GM12878 (cell line): ENCODE measurements at regions not wholly inside any gene's neighbourhood (a gene's known extent, or its start where the extent isn't known, plus 50 kb on each side); places are given as distances from the start of the nearest gene placed in this dataset.

Experiments
- ATAC-seq: fragments of 200-7000 bp; cut with Tn5 transposase; 3 replicates; pipeline ENCODE4 v1.9.1; 2020; ENCODE audit warnings: mild to moderate bottlenecking, moderate library complexity
- BruUV-seq: library from RNA; stranded (reverse); fragments of 400-500 nt; replicated peaks from 2 replicates; lab custom pipeline; 2021; lab: Mats Ljungman, UMichigan
- CTCF ChIA-PET: fragments of 300-600 bp; sonication (Branson Sonifier 250); formaldehyde crosslinking; extraction: SDS; loops from one replicate; lab custom pipeline; 2021; ENCODE audit warnings: inconsistent platforms; lab: Yijun Ruan, JAX
- POLR2A ChIA-PET: fragments of 350-600 bp; formaldehyde crosslinking; extraction: SDS; loops from one replicate; lab custom pipeline; 2021; ENCODE audit warnings: inconsistent platforms; lab: Charles Lee
- RAD21 ChIA-PET: fragments of 300-600 bp; sonication (Branson Sonifier 250); formaldehyde crosslinking; loops from one replicate; lab custom pipeline; 2023; ENCODE audit warnings: antibody characterized with exemption; ENCODE audit not compliant: unreplicated experiment; lab: Charles Lee
- SMC1A ChIA-PET: fragments of 300-600 bp; sonication (Branson Sonifier 250); formaldehyde crosslinking; loops from one replicate; lab custom pipeline; 2023; ENCODE audit not compliant: unreplicated experiment, uncharacterized antibody; lab: Charles Lee
- DNase-seq: peaks from one replicate; pipeline ENCODE4 v3.0.0-alpha.2; 2011; ENCODE audit warnings: low read depth, low spot score
- FAIRE-seq: peaks from 3 replicates; lab custom pipeline; 2011; peaks lifted over from hg19 to GRCh38; lab: Jason Lieb, UNC
- H2AFZ ChIP-seq: 2 replicates; pipeline ENCODE4 v1.6.0; 2011; ENCODE audit warnings: low read depth, low read length, control low read depth; ENCODE audit not compliant: control insufficient read depth
- H3K27ac ChIP-seq: 2 replicates; pipeline ENCODE4 v1.5.1; 2011; ENCODE audit warnings: control low read depth; ENCODE audit not compliant: control insufficient read depth, insufficient read depth
- H3K27me3 ChIP-seq, 2 experiments: replicated peaks in 1 of 2; 2 replicates each; pipeline versions ENCODE4 v1.6.0 to v1.6.1; 2011; ENCODE audit warnings: low read length in 1 of 2; ENCODE audit not compliant: control insufficient read depth in 2 of 2, insufficient read depth in 2 of 2
- H3K36me3 ChIP-seq, 2 experiments: 2 replicates each; pipeline ENCODE4 v1.5.1; 2011; ENCODE audit warnings: low read length in 1 of 2; ENCODE audit not compliant: control insufficient read depth in 2 of 2, insufficient read depth in 2 of 2
- H3K4me1 ChIP-seq: 2 replicates; pipeline ENCODE4 v1.6.1; 2011; ENCODE audit warnings: mild to moderate bottlenecking, low read length, moderate library complexity, mixed read lengths; ENCODE audit not compliant: control insufficient read depth, insufficient read depth
- H3K4me2 ChIP-seq: 2 replicates; pipeline ENCODE4 v1.6.0; 2011; ENCODE audit warnings: control low read depth; ENCODE audit not compliant: control insufficient read depth, insufficient read depth
- H3K4me3 ChIP-seq: fragments of 200-600 bp; sonication (generic); 2 replicates; pipeline ENCODE4 v1.5.1; 2016
- H3K79me2 ChIP-seq: 2 replicates; pipeline ENCODE4 v1.6.0; 2011; ENCODE audit warnings: low read length; ENCODE audit not compliant: control insufficient read depth, insufficient read depth
- H3K9ac ChIP-seq: 2 replicates; pipeline ENCODE4 v1.8.0; 2011; ENCODE audit warnings: low read length, control low read depth, mixed read lengths; ENCODE audit not compliant: control insufficient read depth, insufficient read depth
- H3K9me3 ChIP-seq: replicated peaks from 3 replicates; pipeline ENCODE4 v1.5.1; 2011; ENCODE audit warnings: mild to moderate bottlenecking, low read length; ENCODE audit not compliant: control insufficient read depth, insufficient read depth
- H4K20me1 ChIP-seq: 2 replicates; pipeline ENCODE4 v1.6.0; 2011; ENCODE audit not compliant: control insufficient read depth, insufficient read depth
- BACH1 ChIP-seq: fragments of 450-650 bp; IDR thresholded peaks from 2 replicates; pipeline ENCODE4 v1.6.1; 2017; ENCODE audit warnings: mild to moderate bottlenecking, borderline replicate concordance
- BMI1 ChIP-seq: fragments of 450-650 bp; IDR thresholded peaks from 2 replicates; pipeline ENCODE4 v1.6.1; 2016; ENCODE audit warnings: mild to moderate bottlenecking, moderate library complexity, borderline replicate concordance
- ELK1 ChIP-seq: IDR thresholded peaks from 2 replicates; pipeline ENCODE4 v1.6.1; 2012; ENCODE audit warnings: low read depth, low read length, improper control_type of control experiment
- KAT2A ChIP-seq: conservative IDR thresholded peaks from 2 replicates; pipeline ENCODE4 v1.6.1; 2011; ENCODE audit warnings: low read depth, low read length; ENCODE audit not compliant: control insufficient read depth
- NFYB ChIP-seq: IDR thresholded peaks from 2 replicates; pipeline ENCODE4 v1.6.1; 2011; ENCODE audit warnings: low read depth, mild to moderate bottlenecking, low read length, improper control_type of control experiment, moderate library complexity; ENCODE audit not compliant: insufficient read depth
- POLR2AphosphoS5 ChIP-seq: IDR thresholded peaks from 2 replicates; pipeline ENCODE4 v1.6.1; 2011; ENCODE audit warnings: mild to moderate bottlenecking, low read length, inconsistent platforms
- PRDM15 ChIP-seq: fragments of 450-650 bp; formaldehyde crosslinking; IDR thresholded peaks from 2 replicates; pipeline ENCODE4 v1.4.0; 2020; ENCODE audit warnings: mild to moderate bottlenecking, moderate library complexity
- RELA ChIP-seq: fragments of 450-650 bp; IDR thresholded peaks from 2 replicates; pipeline ENCODE4 v1.8.0; 2014; ENCODE audit warnings: borderline replicate concordance; ENCODE audit not compliant: partially characterized antibody
- SMARCA5 ChIP-seq: fragments of 450-650 bp; IDR thresholded peaks from 2 replicates; pipeline ENCODE4 v1.6.1; 2017; ENCODE audit warnings: mild to moderate bottlenecking
- STAT1 ChIP-seq: fragments of 450-650 bp; conservative IDR thresholded peaks from 2 replicates; pipeline ENCODE4 v1.6.1; 2014; ENCODE audit warnings: antibody characterized with exemption, mild to moderate bottlenecking
- ZNF592 ChIP-seq: fragments of 450-650 bp; IDR thresholded peaks from 2 replicates; pipeline ENCODE4 v1.6.1; 2017; ENCODE audit warnings: mild to moderate bottlenecking, moderate library complexity
- WGBS: methylation state at CpG from one replicate; pipeline ENCODE4 v1.1.6; 2016; ENCODE audit warnings: low lambda C conversion rate; ENCODE audit not compliant: insufficient replicate concordance, insufficient coverage; ENCODE audit errors: missing lambda C conversion rate; 5-methylcytosine and 5-hydroxymethylcytosine counted together
- in situ Hi-C: fragments of 300-500 bp; cut with MboI; formaldehyde crosslinking; loops from 9 replicates; pipeline ENCODE4 v1.14.3; 2018; ENCODE audit warnings: mixed read lengths
- intact Hi-C: fragments of 100-400 bp; cut with micrococcal nuclease; formaldehyde crosslinking; loops from one replicate; pipeline ENCODE4 v1.14.2; 2022; ENCODE audit not compliant: unreplicated experiment

- TF ChIP-seq STAT1 = no peak
- TF ChIP-seq, all 136 proteins: peak for 0
Observed at GRCh38 chr5:110951373-110951791, 120.1 kb upstream of the TSLP start (continued).

GRCh38 chr5:110956280-110956912 is 115.1 kb upstream of the TSLP start:
- SMC1A ChIA-PET = no interaction called here
- RAD21 ChIA-PET = no interaction called here
- no TSS peak for BruUV-seq
- H4K20me1 ChIP-seq = no peaks in the 10 kb centered on the region
- no peak overlapping the region for H3K4me3 ChIP-seq
- POLR2A ChIA-PET = no interaction called here
- in situ Hi-C loops (no loop called here), intact Hi-C loops (no loop called here)
- WGBS = 40% methylated on average over 20 of the region's 20 CpGs
- no peaks in the 10 kb centered on the region for H3K27me3 ChIP-seq
- FAIRE-seq = no peak
- CTCF ChIA-PET = interaction anchor here (1.2 kb wide), 1 partner anchor 110 kb away, joined by 4 read pairs; no protein-coding TSS in a partner anchor
- H3K9ac ChIP-seq = no peak overlapping the region
- H3K4me2 ChIP-seq = no peak overlapping the region
- H2AFZ ChIP-seq = no peak overlapping the region
- ATAC-seq = no peak
- no peak overlapping the region for H3K27ac ChIP-seq
- no peaks in the 10 kb centered on the region for H3K36me3 ChIP-seq
- H3K9me3 ChIP-seq = no peaks in the 10 kb centered on the region
- H3K79me2 ChIP-seq = no peaks in the 10 kb centered on the region
- H3K4me1 ChIP-seq = no peaks in the 10 kb centered on the region
- no peak for DNase-seq
- TF ChIP-seq PRDM15 (CRISPR knock-in tag) = no peak
- no peak for TF ChIP-seq BMI1
- no peak for TF ChIP-seq ZNF592
- TF ChIP-seq POLR2AphosphoS5 = no peak
- TF ChIP-seq BACH1 = no peak
- TF ChIP-seq RELA = no peak
- TF ChIP-seq SMARCA5 = no peak
- TF ChIP-seq KAT2A = no peak
- TF ChIP-seq ELK1 = no peak
- TF ChIP-seq NFYB = no peak
